Mesenchymal stem cell (in vitro differentiated cells and primary cell): ENCODE measurements at regions not wholly inside any gene's neighbourhood (a gene's known extent, or its start where the extent isn't known, plus 50 kb on each side); places are given as distances from the start of the nearest gene placed in this dataset.

ENCODE experiments used
- DNase-seq: peaks from one replicate; pipeline ENCODE4 v3.0.0-alpha.2; 2013
- H2AFZ ChIP-seq: one replicate; pipeline ENCODE4 v1.6.1; 2013; ENCODE audit warnings: low read depth, mild to moderate bottlenecking, control low read depth, inconsistent platforms, low read length, moderate library complexity
- H2AK5ac ChIP-seq: 2 replicates; pipeline ENCODE4 v1.6.1; 2013; ENCODE audit warnings: low read length, moderate library complexity, mild to moderate bottlenecking, inconsistent platforms; ENCODE audit not compliant: severe bottlenecking
- H2BK120ac ChIP-seq: one replicate; pipeline ENCODE4 v1.6.1; 2013; ENCODE audit warnings: low read depth, mild to moderate bottlenecking, inconsistent platforms, low read length, moderate library complexity
- H2BK12ac ChIP-seq, 2 experiments: one replicate each; pipeline ENCODE4 v1.6.1; 2013; ENCODE audit warnings: inconsistent platforms in 2 of 2, low read length in 2 of 2, mild to moderate bottlenecking in 2 of 2, moderate library complexity in 2 of 2, control low read depth in 1 of 2
- H2BK15ac ChIP-seq: one replicate; pipeline ENCODE4 v1.6.1; 2013; ENCODE audit warnings: mild to moderate bottlenecking, low read depth, inconsistent platforms; ENCODE audit not compliant: poor library complexity, severe bottlenecking
- H2BK5ac ChIP-seq: 2 replicates; pipeline ENCODE4 v1.6.1; 2013; ENCODE audit warnings: low read depth, mild to moderate bottlenecking, low read length, control low read depth, inconsistent platforms; ENCODE audit not compliant: poor library complexity, severe bottlenecking
- H3K14ac ChIP-seq, 2 experiments: one replicate each; pipeline ENCODE4 v1.6.1; 2013; ENCODE audit warnings: inconsistent platforms in 2 of 2, low read length in 2 of 2, control low read depth in 1 of 2, mild to moderate bottlenecking in 1 of 2, moderate library complexity in 1 of 2
- H3K18ac ChIP-seq, 2 experiments: one replicate each; pipeline ENCODE4 v1.6.1; 2013; ENCODE audit warnings: inconsistent platforms in 2 of 2, low read length in 2 of 2, control low read depth in 1 of 2, low read depth in 1 of 2, mild to moderate bottlenecking in 1 of 2
- H3K23ac ChIP-seq, 2 experiments: one replicate each; pipeline ENCODE4 v1.6.1; 2013; ENCODE audit warnings: inconsistent platforms in 2 of 2, low read length in 2 of 2, mild to moderate bottlenecking in 2 of 2, moderate library complexity in 2 of 2, control low read depth in 1 of 2
- H3K27ac ChIP-seq: 2 replicates; pipeline ENCODE4 v1.5.1; 2013; ENCODE audit warnings: mild to moderate bottlenecking, moderate library complexity, low read length, control low read depth, inconsistent platforms; ENCODE audit not compliant: poor library complexity, severe bottlenecking
- H3K27me3 ChIP-seq, 2 experiments: 2 replicates each; pipeline versions ENCODE4 v1.6.1 to v1.7.0; 2013; ENCODE audit warnings: low read length in 2 of 2, mild to moderate bottlenecking in 2 of 2, moderate library complexity in 2 of 2, control low read depth in 1 of 2, inconsistent platforms in 1 of 2; ENCODE audit not compliant: control insufficient read depth in 1 of 2, insufficient read depth in 1 of 2
- H3K36me3 ChIP-seq, 2 experiments: 2 replicates each; pipeline versions ENCODE4 v1.6.1 to v1.7.0; 2013; ENCODE audit warnings: low read length in 2 of 2, control low read depth in 1 of 2, inconsistent platforms in 1 of 2, low read depth in 1 of 2, mild to moderate bottlenecking in 1 of 2; ENCODE audit not compliant: insufficient read depth in 2 of 2, control insufficient read depth in 1 of 2
- H3K4ac ChIP-seq, 2 experiments: one replicate each; pipeline ENCODE4 v1.6.1; 2013; ENCODE audit warnings: inconsistent platforms in 2 of 2, low read length in 2 of 2, mild to moderate bottlenecking in 2 of 2, moderate library complexity in 2 of 2, control low read depth in 1 of 2, low read depth in 1 of 2
- H3K4me1 ChIP-seq: 2 replicates; pipeline ENCODE4 v1.6.1; 2013; ENCODE audit warnings: low read depth, low read length, control low read depth; ENCODE audit not compliant: control insufficient read depth, insufficient read depth
- H3K4me2 ChIP-seq: 2 replicates; pipeline ENCODE4 v1.6.1; 2013; ENCODE audit warnings: low read length, mild to moderate bottlenecking, inconsistent platforms; ENCODE audit not compliant: poor library complexity, severe bottlenecking
- H3K4me3 ChIP-seq, 2 experiments: 2 replicates each; pipeline versions ENCODE4 v1.5.1 to v1.7.0; 2013; ENCODE audit warnings: low read length in 2 of 2, mild to moderate bottlenecking in 2 of 2, control low read depth in 1 of 2, low read depth in 1 of 2; ENCODE audit not compliant: insufficient read depth in 1 of 2
- H3K79me1 ChIP-seq: replicated peaks from 2 replicates; pipeline ENCODE4 v1.6.1; 2013; ENCODE audit warnings: mild to moderate bottlenecking, control low read depth, low read length, inconsistent platforms; ENCODE audit not compliant: poor library complexity, severe bottlenecking
- H3K9ac ChIP-seq: 2 replicates; pipeline ENCODE4 v1.7.0; 2013; ENCODE audit warnings: mild to moderate bottlenecking, low read length, moderate library complexity
- H3K9me3 ChIP-seq: 2 replicates; pipeline ENCODE4 v1.7.0; 2013; ENCODE audit warnings: mild to moderate bottlenecking, low read length; ENCODE audit not compliant: control insufficient read depth
- H4K8ac ChIP-seq: one replicate; pipeline ENCODE4 v1.6.1; 2013; ENCODE audit warnings: inconsistent platforms, mild to moderate bottlenecking, low read length, moderate library complexity
- H4K91ac ChIP-seq: one replicate; pipeline ENCODE4 v1.6.1; 2013; ENCODE audit warnings: mild to moderate bottlenecking, low read length, inconsistent platforms
- WGBS: methylation state at CpG from one replicate; pipeline ENCODE4 v1.1.7; 2013; ENCODE audit warnings: mixed read lengths; 5-methylcytosine and 5-hydroxymethylcytosine counted together

DNA sequence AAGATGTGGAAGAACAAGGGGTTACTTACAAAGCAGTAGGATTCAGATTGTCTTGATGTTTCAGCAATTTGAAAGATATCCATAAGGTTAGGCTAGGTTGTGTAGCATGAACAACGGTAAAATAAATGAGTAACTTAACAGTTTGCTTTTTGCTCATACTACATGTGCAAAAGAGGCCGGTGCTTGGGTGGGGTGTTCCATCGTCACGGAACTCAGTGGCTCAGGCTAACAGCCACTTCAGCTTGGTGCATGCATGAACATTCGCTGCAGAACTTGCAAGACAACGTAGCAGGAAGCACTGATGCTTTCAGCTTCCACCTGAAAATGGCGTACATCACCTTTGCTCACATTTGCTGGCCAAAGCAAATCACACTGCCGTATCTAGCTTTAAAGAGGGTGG, 407.3 kb upstream of the CDH20 start:
- H2BK5ac ChIP-seq: no peak overlapping the region
- H2AK5ac ChIP-seq: no peak overlapping the region
- no peaks in the 10 kb centered on the region for H3K36me3 ChIP-seq
- no peak overlapping the region for H3K27ac ChIP-seq
- H3K14ac ChIP-seq: no peak overlapping the region
- no peak overlapping the region for H3K4me2 ChIP-seq
- no peaks in the 10 kb centered on the region for H3K79me1 ChIP-seq
- H3K4me1 ChIP-seq: no peaks in the 10 kb centered on the region
- no peak overlapping the region for H3K4me3 ChIP-seq
- no peak overlapping the region for H2BK15ac ChIP-seq
- no peak for DNase-seq
- no peak overlapping the region for H2BK120ac ChIP-seq
- H4K8ac ChIP-seq: no peak overlapping the region
- no peak overlapping the region for H3K4ac ChIP-seq
- no peak overlapping the region for H3K23ac ChIP-seq
- WGBS: 93% methylated on average over 8 of the region's 8 CpGs
- H2AFZ ChIP-seq: no peak overlapping the region
- H3K9ac ChIP-seq: no peak overlapping the region
- no peaks in the 10 kb centered on the region for H3K27me3 ChIP-seq
- no peak overlapping the region for H2BK12ac ChIP-seq
- H4K91ac ChIP-seq: no peak overlapping the region
- peaks cover 5% of the 10 kb centered on the region for H3K9me3 ChIP-seq
- H3K18ac ChIP-seq: no peak overlapping the region

DNA sequence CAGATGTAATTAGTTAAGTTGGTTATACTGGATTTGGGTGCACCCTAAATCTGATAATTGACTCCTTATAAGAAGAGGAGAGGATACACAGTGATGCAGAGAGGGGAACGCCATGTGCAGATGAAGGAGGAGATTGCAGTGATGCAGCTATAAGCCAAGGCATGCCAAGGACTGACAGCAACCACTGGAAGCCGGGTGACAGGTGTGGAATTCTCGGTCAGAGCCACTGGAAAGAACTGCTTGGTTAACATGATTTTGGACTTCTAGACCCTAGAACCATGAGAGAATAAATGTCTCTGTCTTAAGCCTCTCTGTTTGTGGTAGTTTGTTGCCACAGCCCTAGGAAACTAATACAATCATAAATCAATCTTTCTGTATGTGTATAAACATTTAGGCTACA, 403.3 kb upstream of the CDH20 start:
- H2BK15ac ChIP-seq: no peak overlapping the region
- H3K9me3 ChIP-seq: peaks cover 5% of the 10 kb centered on the region
- H3K14ac ChIP-seq: no peak overlapping the region
- H4K8ac ChIP-seq: no peak overlapping the region
- no peak overlapping the region for H2BK12ac ChIP-seq
- H3K79me1 ChIP-seq: no peaks in the 10 kb centered on the region
- no peak overlapping the region for H3K27ac ChIP-seq
- H2BK5ac ChIP-seq: no peak overlapping the region
- H3K23ac ChIP-seq: no peak overlapping the region
- WGBS: 74% methylated on average over 3 of the region's 3 CpGs
- H3K4me2 ChIP-seq: no peak overlapping the region
- no peak overlapping the region for H2BK120ac ChIP-seq
- H3K4me3 ChIP-seq: no peak overlapping the region
- H2AFZ ChIP-seq: no peak overlapping the region
- H3K9ac ChIP-seq: no peak overlapping the region
- no peak overlapping the region for H4K91ac ChIP-seq
- no peaks in the 10 kb centered on the region for H3K4me1 ChIP-seq
- no peak overlapping the region for H3K18ac ChIP-seq
- no peak for DNase-seq
- no peak overlapping the region for H3K4ac ChIP-seq
- H3K36me3 ChIP-seq: no peaks in the 10 kb centered on the region
- no peak overlapping the region for H2AK5ac ChIP-seq
- no peaks in the 10 kb centered on the region for H3K27me3 ChIP-seq

DNA sequence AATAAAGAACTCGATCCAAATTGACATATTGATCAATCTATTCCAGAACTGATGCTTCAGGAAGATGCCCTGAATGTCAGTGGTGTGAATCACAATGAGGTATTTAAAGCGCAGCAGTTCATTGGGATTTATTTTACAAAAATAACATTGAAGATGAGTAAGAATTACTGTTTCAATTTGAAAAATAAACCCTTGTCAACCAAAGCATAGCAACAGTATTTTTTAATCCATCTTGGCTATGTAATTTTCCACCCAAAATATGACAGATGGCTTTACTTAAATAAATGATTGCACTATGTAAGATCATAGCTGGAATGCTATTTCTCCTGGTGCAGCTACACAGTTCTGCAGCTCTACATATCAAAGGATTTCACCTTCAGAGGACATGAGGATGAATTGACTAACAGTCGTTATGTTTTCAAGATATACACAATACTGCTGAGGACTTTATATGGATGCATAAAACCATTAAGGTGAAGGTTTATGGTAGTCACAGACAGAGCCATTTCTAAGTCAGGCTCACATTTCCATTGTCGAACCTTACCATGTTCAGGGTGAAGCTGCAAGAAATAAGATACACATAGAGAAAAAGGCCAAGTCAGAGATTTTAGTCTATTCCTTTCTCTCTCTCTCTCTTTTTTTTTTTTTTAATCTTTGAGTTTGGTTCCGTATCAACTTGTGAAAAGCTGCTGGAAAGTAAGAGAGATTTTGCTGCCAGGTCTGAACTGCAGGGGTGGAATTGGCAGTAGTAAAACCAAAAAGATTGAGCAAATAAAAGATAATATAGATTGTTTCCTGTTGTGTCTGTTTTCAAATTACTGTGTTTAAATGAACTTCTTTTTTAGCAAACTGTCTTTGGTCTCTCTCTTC, 398.0 kb upstream of the CDH20 start:
- Histone ChIP-seq H3K14ac (no peak overlapping the region), H3K27ac (no peak overlapping the region), H3K4me1 (no peaks in the 10 kb centered on the region), H3K4me2 (no peak overlapping the region), H4K8ac (no peak overlapping the region), H3K79me1 (no peaks in the 10 kb centered on the region), H4K91ac (no peak overlapping the region), H3K36me3 (no peaks in the 10 kb centered on the region), H2BK120ac (no peak overlapping the region), H2AFZ (no peak overlapping the region), H2BK12ac (no peak overlapping the region), H3K27me3 (no peaks in the 10 kb centered on the region), H3K4me3 (peak overlapping the region in 1 of 2 experiments; percentile 12), H3K18ac (no peak overlapping the region), H2BK5ac (no peak overlapping the region), H2BK15ac (no peak overlapping the region), H3K9ac (peak overlapping the region; percentile 53), H3K4ac (no peak overlapping the region), H3K9me3 (no peaks in the 10 kb centered on the region), H2AK5ac (no peak overlapping the region), H3K23ac (no peak overlapping the region)
- WGBS: 100% methylated on average over 1 of the region's 5 CpGs
- DNase-seq: no peak

DNA sequence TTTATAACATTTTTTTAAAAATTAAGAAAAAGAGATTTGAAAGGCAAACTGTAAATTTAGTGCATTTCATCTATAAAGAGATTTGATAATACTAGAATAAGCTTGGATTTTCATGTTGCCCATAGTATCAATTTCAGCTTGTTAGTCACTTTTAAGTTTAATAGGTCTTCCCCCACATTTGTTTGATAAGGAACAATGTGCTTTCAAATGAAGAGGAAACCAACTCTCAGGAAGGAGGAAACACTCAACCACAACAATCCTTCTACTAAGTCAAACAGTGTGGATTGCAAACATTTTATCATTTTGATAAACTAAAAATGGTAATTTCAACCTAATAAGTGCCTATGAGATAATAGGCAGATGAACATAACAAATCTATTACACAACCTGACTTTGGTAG, 397.1 kb upstream of the CDH20 start:
- Histone ChIP-seq H2AK5ac (no peak overlapping the region), H3K27ac (no peak overlapping the region), H2BK120ac (no peak overlapping the region), H3K9me3 (no peaks in the 10 kb centered on the region), H3K4me3 (no peak overlapping the region), H3K27me3 (no peaks in the 10 kb centered on the region), H2BK15ac (no peak overlapping the region), H3K79me1 (no peaks in the 10 kb centered on the region), H3K14ac (no peak overlapping the region), H2BK12ac (no peak overlapping the region), H2BK5ac (no peak overlapping the region), H3K18ac (no peak overlapping the region), H3K36me3 (no peaks in the 10 kb centered on the region), H3K4me1 (no peaks in the 10 kb centered on the region), H2AFZ (no peak overlapping the region), H3K9ac (peak overlapping the region; percentile 53), H4K8ac (no peak overlapping the region), H3K4me2 (no peak overlapping the region), H3K23ac (no peak overlapping the region), H3K4ac (no peak overlapping the region), H4K91ac (no peak overlapping the region)
- DNase-seq: no peak
